ENCODE measurements at regions not wholly inside any gene's neighbourhood (a gene's known extent, or its start where the extent isn't known, plus 50 kb on each side); places are given as distances from the start of the nearest gene placed in this dataset.
"Not testable (repeated sequence)": the region's sequence is repeated elsewhere in the genome, so short reads cannot be mapped to it uniquely, and the experiment has no call there.

GRCh38 chr11:90630176-90630575 lies 407.3 kb upstream of the CHORDC1 start:
- peak; percentile 4 for DNase-seq (ENCODE audit: low read depth)
- TF ChIP-seq, protein P1, sequence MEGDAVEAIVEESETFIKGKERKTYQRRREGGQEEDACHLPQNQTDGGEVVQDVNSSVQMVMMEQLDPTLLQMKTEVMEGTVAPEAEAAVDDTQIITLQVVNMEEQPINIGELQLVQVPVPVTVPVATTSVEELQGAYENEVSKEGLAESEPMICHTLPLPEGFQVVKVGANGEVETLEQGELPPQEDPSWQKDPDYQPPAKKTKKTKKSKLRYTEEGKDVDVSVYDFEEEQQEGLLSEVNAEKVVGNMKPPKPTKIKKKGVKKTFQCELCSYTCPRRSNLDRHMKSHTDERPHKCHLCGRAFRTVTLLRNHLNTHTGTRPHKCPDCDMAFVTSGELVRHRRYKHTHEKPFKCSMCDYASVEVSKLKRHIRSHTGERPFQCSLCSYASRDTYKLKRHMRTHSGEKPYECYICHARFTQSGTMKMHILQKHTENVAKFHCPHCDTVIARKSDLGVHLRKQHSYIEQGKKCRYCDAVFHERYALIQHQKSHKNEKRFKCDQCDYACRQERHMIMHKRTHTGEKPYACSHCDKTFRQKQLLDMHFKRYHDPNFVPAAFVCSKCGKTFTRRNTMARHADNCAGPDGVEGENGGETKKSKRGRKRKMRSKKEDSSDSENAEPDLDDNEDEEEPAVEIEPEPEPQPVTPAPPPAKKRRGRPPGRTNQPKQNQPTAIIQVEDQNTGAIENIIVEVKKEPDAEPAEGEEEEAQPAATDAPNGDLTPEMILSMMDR (conservative IDR thresholded peaks at IDR 0.05; ENCODE audit: low read depth, low read length), result no peak
- H3K4me3 ChIP-seq (ENCODE audit: low read depth, low read length), result no peak overlapping the region

DNA sequence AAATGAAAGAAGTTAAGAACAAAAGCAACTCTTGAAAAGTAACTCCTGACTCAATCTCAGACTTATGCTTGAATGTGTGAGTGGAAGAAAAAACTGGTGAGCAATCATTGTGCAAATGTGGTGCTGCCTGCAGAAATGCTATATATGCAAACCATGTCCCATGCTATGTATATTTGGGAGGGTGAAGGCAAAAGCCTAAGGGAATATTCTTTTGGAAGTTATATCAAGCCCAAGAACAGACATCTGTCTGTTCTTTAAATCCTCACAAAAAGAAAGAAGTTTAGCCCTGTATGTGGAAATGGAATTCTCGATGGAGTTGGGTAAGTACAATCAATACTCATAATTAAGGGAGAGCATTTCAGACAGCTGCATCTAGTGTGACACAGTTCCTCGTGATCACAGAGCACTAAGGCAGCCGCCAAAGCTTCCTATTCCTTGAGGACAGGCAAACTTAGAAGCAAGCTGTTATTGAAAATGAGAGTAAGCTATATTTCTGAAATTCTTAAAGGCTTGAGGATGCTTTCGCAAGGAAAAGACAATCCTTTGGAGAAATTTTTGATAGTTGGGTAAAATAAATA lies 406.5 kb upstream of the CHORDC1 start:
- TF ChIP-seq, protein P1 (conservative IDR thresholded peaks at IDR 0.05; ENCODE audit: low read depth, low read length), result no peak
- no peak for DNase-seq (ENCODE audit: low read depth)
- H3K4me3 ChIP-seq (ENCODE audit: low read depth, low read length), result no peak overlapping the region

DNA sequence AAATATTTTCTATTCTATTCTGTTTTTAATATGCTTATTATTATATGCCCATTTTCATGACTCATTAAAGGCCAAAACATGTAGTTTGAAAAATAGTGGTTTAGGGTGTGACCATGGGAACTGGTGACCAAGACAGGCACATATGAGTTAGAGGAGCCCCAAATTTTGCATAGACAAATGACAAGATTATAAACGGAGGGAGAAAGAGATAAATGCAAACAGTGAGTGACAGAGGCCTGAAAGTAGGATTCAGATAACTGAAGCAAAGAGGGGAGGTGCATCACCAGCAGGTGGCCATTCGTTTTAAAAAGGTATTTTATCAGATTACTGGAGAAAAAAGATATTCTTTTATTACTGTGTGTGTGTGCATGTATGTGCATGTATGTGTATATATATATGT lies 391.5 kb upstream of the CHORDC1 start:
- TF ChIP-seq, protein P1 (conservative IDR thresholded peaks at IDR 0.05; ENCODE audit: low read depth, low read length), result no peak

GRCh38 chr11:90613037-90613436 lies 390.2 kb upstream of the CHORDC1 start:
- not testable (repeated sequence) for H3K4me3 ChIP-seq (ENCODE audit: low read depth, low read length); DNase-seq (ENCODE audit: low read depth)

More for the DNA sequence above, 391.5 kb upstream of the CHORDC1 start:
- no peak for DNase-seq (ENCODE audit: low read depth)
- H3K4me3 ChIP-seq (ENCODE audit: low read depth, low read length), result no peak overlapping the region

DNA sequence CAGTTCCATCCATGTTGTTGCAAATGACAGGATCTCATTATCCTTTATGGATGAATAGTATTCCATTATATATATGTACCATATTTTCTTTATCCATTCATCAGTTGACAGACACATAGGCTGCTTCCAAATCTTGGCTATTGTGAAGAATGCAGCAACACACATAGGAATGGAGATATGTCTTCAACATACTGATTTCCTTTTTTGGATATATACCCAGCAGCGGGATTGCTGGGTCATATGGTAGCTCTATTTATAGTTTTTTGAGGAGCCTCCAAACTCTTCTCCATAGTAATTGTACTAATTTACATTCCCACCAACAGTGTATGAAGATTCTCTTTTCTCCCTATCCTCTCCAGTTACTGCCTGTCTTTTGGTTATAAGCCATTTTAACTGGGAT lies 383.9 kb upstream of the CHORDC1 start:
- no peak overlapping the region for H3K4me3 ChIP-seq (ENCODE audit: low read depth, low read length)
- DNase-seq (ENCODE audit: low read depth), result no peak
- TF ChIP-seq, protein P1 (conservative IDR thresholded peaks at IDR 0.05; ENCODE audit: low read depth, low read length), result no peak

DNA sequence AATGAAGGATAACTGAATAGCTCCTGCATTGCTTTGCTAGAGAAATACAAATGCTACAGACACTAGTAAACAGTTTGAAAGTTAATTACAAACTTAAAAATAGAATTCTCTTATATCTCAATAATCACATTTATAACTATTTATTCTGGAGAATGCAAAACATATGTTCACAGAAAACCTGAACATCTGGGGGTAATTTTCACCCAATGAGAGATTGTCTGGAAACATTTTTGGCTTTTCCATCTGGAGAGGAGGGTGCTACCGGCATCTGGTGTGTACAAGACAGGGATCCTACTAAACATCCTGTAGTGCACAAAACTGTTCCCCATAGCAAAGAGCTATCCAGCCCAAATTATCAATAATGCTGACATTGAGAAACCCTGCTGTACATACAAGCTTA lies 378.4 kb upstream of the CHORDC1 start:
- no peak for DNase-seq (ENCODE audit: low read depth)
- H3K4me3 ChIP-seq (ENCODE audit: low read depth, low read length), result no peak overlapping the region
- TF ChIP-seq, protein P1 (conservative IDR thresholded peaks at IDR 0.05; ENCODE audit: low read depth, low read length), result no peak

- TF ChIP-seq, protein P1 (conservative IDR thresholded peaks at IDR 0.05; ENCODE audit: low read depth, low read length), result no peak
- no peak overlapping the region for H3K4me3 ChIP-seq (ENCODE audit: low read depth, low read length)
- no peak for DNase-seq (ENCODE audit: low read depth)
These were observed 371.8 kb upstream of the CHORDC1 start for GRCh38 chr11:90594658-90595057.
